IMR-90 (cell line): ENCODE measurements at regions not wholly inside any gene's neighbourhood (a gene's known extent, or its start where the extent isn't known, plus 50 kb on each side); places are given as distances from the start of the nearest gene placed in this dataset.

Source experiments
- ATAC-seq: fragments of 200-7000 bp; cut with Tn5 transposase; 2 replicates; pipeline ENCODE4 v1.9.1; 2020; ENCODE audit warnings: low read depth, mild to moderate bottlenecking, moderate library complexity
- BruUV-seq: library from RNA; stranded (reverse); fragments of 400-500 nt; replicated peaks from 2 replicates; lab custom pipeline; 2021; lab: Mats Ljungman, UMichigan
- CTCF ChIA-PET: fragments of 300-600 bp; formaldehyde crosslinking; extraction: SDS; loops from one replicate; lab custom pipeline; 2021; ENCODE audit warnings: antibody characterized with exemption; lab: Yijun Ruan, JAX
- POLR2A ChIA-PET: fragments of 300-600 bp; sonication (Branson Sonifier 250); formaldehyde crosslinking; loops from one replicate; lab custom pipeline; 2022; ENCODE audit warnings: antibody characterized with exemption; ENCODE audit not compliant: unreplicated experiment; lab: Charles Lee
- DNase-seq: peaks from one replicate; pipeline ENCODE4 v3.0.0; 2013
- H2AFZ ChIP-seq: replicated peaks from 2 replicates; pipeline ENCODE3; 2013; ENCODE audit warnings: low read length, mild to moderate bottlenecking; ENCODE audit not compliant: poor library complexity
- H2AK5ac ChIP-seq: 2 replicates; pipeline ENCODE4 v1.6.1; 2013; ENCODE audit warnings: low read depth, low read length, inconsistent platforms
- H2AK9ac ChIP-seq: replicated peaks from 2 replicates; pipeline ENCODE3; 2013; ENCODE audit warnings: mild to moderate bottlenecking, low read depth, low read length, moderate library complexity; ENCODE audit not compliant: poor library complexity
- H2BK120ac ChIP-seq: 2 replicates; pipeline ENCODE4 v1.6.1; 2013; ENCODE audit warnings: low read depth, low read length, inconsistent platforms
- H2BK15ac ChIP-seq: 3 replicates; pipeline ENCODE4 v1.6.1; 2013; ENCODE audit warnings: low read depth, low read length, inconsistent platforms
- H2BK20ac ChIP-seq: 2 replicates; pipeline ENCODE4 v1.6.1; 2013; ENCODE audit warnings: low read depth, mild to moderate bottlenecking, inconsistent platforms, low read length, moderate library complexity
- H2BK5ac ChIP-seq: 2 replicates; pipeline ENCODE4 v1.6.1; 2013; ENCODE audit warnings: mild to moderate bottlenecking, low read depth, low read length, inconsistent platforms; ENCODE audit not compliant: poor library complexity, severe bottlenecking
- H3K14ac ChIP-seq: replicated peaks from 2 replicates; pipeline ENCODE4 v1.6.1; 2013; ENCODE audit warnings: low read depth, low read length, inconsistent platforms
- H3K18ac ChIP-seq: 2 replicates; pipeline ENCODE4 v1.6.1; 2013; ENCODE audit warnings: low read depth, low read length, control low read depth
- H3K23ac ChIP-seq: 2 replicates; pipeline ENCODE4 v1.6.1; 2013; ENCODE audit warnings: low read depth, low read length, inconsistent platforms
- H3K27ac ChIP-seq: 2 replicates; pipeline ENCODE4 v1.5.1; 2013; ENCODE audit warnings: mild to moderate bottlenecking, control low read depth, low read length; ENCODE audit not compliant: insufficient read depth
- H3K27me3 ChIP-seq: 2 replicates; pipeline ENCODE4 v1.6.1; 2013; ENCODE audit warnings: low read length; ENCODE audit not compliant: control insufficient read depth, insufficient read depth
- H3K36me3 ChIP-seq: 2 replicates; pipeline ENCODE4 v1.6.1; 2013; ENCODE audit warnings: low read length, mixed read lengths; ENCODE audit not compliant: control insufficient read depth, insufficient read depth
- H3K4ac ChIP-seq: 2 replicates; pipeline ENCODE4 v1.6.1; 2013; ENCODE audit warnings: low read depth, low read length, inconsistent platforms
- H3K4me1 ChIP-seq: 2 replicates; pipeline ENCODE4 v1.6.1; 2013; ENCODE audit warnings: low read length, mixed read lengths; ENCODE audit not compliant: control insufficient read depth, insufficient read depth
- H3K4me2 ChIP-seq: 2 replicates; pipeline ENCODE4 v1.6.1; 2013; ENCODE audit warnings: low read depth, mild to moderate bottlenecking, control low read depth, low read length, moderate library complexity
- H3K4me3 ChIP-seq: 2 replicates; pipeline ENCODE4 v1.5.1; 2013; ENCODE audit warnings: low read depth, mild to moderate bottlenecking, control low read depth, low read length, moderate library complexity; ENCODE audit not compliant: insufficient read depth
- H3K56ac ChIP-seq: 2 replicates; pipeline ENCODE4 v1.6.1; 2013; ENCODE audit warnings: low read length, inconsistent platforms; ENCODE audit not compliant: insufficient read depth; ENCODE audit errors: extremely low read depth
- H3K79me1 ChIP-seq, 2 experiments: 2 replicates each; pipeline ENCODE4 v1.6.1; 2013; ENCODE audit warnings: low read length in 2 of 2, inconsistent platforms in 1 of 2, low read depth in 1 of 2
- H3K9ac ChIP-seq: 2 replicates; pipeline ENCODE4 v1.6.1; 2013; ENCODE audit warnings: low read depth, low read length, control low read depth
- H3K9me1 ChIP-seq: 2 replicates; pipeline ENCODE4 v1.6.1; 2013; ENCODE audit warnings: low read length, inconsistent platforms; ENCODE audit not compliant: insufficient read depth
- H3K9me3 ChIP-seq: 2 replicates; pipeline ENCODE4 v1.6.1; 2013; ENCODE audit warnings: low read length; ENCODE audit not compliant: control insufficient read depth, insufficient read depth
- H4K20me1 ChIP-seq: 2 replicates; pipeline ENCODE4 v1.6.1; 2013; ENCODE audit warnings: low read length, inconsistent platforms; ENCODE audit not compliant: insufficient read depth
- H4K5ac ChIP-seq: 2 replicates; pipeline ENCODE4 v1.6.1; 2013; ENCODE audit warnings: mild to moderate bottlenecking, low read depth, low read length, control low read depth
- H4K8ac ChIP-seq, 2 experiments: 2 replicates each; pipeline ENCODE4 v1.6.1; 2013; ENCODE audit warnings: low read depth in 2 of 2, low read length in 2 of 2, control low read depth in 1 of 2, inconsistent platforms in 1 of 2
- H4K91ac ChIP-seq: 2 replicates; pipeline ENCODE4 v1.6.1; 2013; ENCODE audit warnings: low read depth, low read length, inconsistent platforms; ENCODE audit not compliant: insufficient read depth
- BHLHE40 ChIP-seq: fragments of 150-350 bp; IDR thresholded peaks from 2 replicates; pipeline ENCODE4 v1.6.1; 2016; ENCODE audit warnings: mild to moderate bottlenecking, low read depth, low read length
- CHD1 ChIP-seq: IDR thresholded peaks from 2 replicates; pipeline ENCODE4 v1.6.1; 2012; ENCODE audit warnings: low read depth, low read length, improper control_type of control experiment
- MAFK ChIP-seq: IDR thresholded peaks from 2 replicates; pipeline ENCODE4 v1.6.1; 2012; ENCODE audit warnings: low read depth, low read length, improper control_type of control experiment
- MAZ ChIP-seq: IDR thresholded peaks from 2 replicates; pipeline ENCODE4 v1.6.1; 2012; ENCODE audit warnings: low read depth, mild to moderate bottlenecking, low read length, improper control_type of control experiment, moderate library complexity, borderline replicate concordance
- POLR2A ChIP-seq: IDR thresholded peaks from 2 replicates; pipeline ENCODE4 v1.6.1; 2012; ENCODE audit warnings: mild to moderate bottlenecking, low read depth, low read length
- RFX5 ChIP-seq: IDR thresholded peaks from 2 replicates; pipeline ENCODE4 v1.8.0; 2012; ENCODE audit warnings: low read depth, mild to moderate bottlenecking, low read length, moderate library complexity
- WGBS, 2 experiments: methylation state at CpG; one replicate each; pipeline versions ENCODE4 v1.1.5 to v1.1.7; 2013; ENCODE audit warnings: missing lambda C conversion rate in 2 of 2; ENCODE audit not compliant: insufficient read length in 1 of 2; ENCODE audit errors: extremely low coverage in 2 of 2; 5-methylcytosine and 5-hydroxymethylcytosine counted together
- dilution Hi-C: fragments of 300-500 bp; cut with HindIII; formaldehyde crosslinking; loops from one replicate; pipeline ENCODE4 v1.14.3; 2018; ENCODE audit warnings: low sequenced_read_pairs; ENCODE audit not compliant: unreplicated experiment
- in situ Hi-C: fragments of 300-500 bp; cut with MboI; formaldehyde crosslinking; loops from 3 replicates; pipeline ENCODE4 v1.14.3; 2019; ENCODE audit warnings: low sequenced_read_pairs, inconsistent platforms, mixed read lengths
- intact Hi-C: fragments of 100-400 bp; cut with micrococcal nuclease; formaldehyde crosslinking; loops from 2 replicates; pipeline ENCODE4 v1.10.0; 2022

DNA sequence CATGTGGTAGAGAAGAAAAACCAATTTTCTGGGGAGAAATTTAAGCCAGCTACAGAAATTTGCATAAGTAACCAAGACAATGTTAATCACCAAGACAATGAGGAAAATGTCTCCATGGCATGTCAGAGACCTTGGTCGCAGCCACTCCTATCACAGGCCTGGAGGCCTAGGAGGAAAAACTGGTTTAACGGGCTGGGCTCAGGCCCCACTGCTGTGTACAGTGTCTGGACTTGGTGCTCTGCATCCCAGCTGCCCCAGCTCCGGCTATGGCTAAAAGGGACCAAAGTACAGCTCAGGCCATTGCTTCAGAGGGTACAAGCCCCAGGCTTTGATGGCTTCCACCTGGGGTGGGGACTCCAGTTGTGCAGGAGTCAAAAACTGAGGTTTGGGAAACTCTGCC lies 1075.1 kb upstream of the CDH18 start:
- CTCF ChIA-PET, result no interaction called here

More for the DNA sequence above, 1075.1 kb upstream of the CDH18 start:
- Histone ChIP-seq H3K9me3 (peaks cover 10% of the 10 kb centered on the region; the same call in 1 of the 2 replicates), H2BK20ac (no peak overlapping the region), H4K91ac (no peak overlapping the region), H3K4ac (no peak overlapping the region), H2AK9ac (no peak overlapping the region), H3K9me1 (no peaks in the 10 kb centered on the region), H3K4me1 (no peaks in the 10 kb centered on the region), H3K18ac (no peak overlapping the region), H3K27me3 (no peaks in the 10 kb centered on the region), H4K5ac (no peak overlapping the region), H3K4me3 (no peak overlapping the region), H2AK5ac (no peak overlapping the region), H2BK5ac (no peak overlapping the region), H2AFZ (no peak overlapping the region), H3K23ac (no peak overlapping the region), H3K4me2 (no peak overlapping the region), H3K36me3 (no peaks in the 10 kb centered on the region), H2BK15ac (no peak overlapping the region), H3K79me1 (no peaks in the 10 kb centered on the region), H3K14ac (no peak overlapping the region), H3K9ac (no peak overlapping the region), H4K20me1 (no peaks in the 10 kb centered on the region), H4K8ac (no peak overlapping the region), H2BK120ac (no peak overlapping the region), H3K56ac (no peak overlapping the region), H3K27ac (no peak overlapping the region)
- DNase-seq (no peak), ATAC-seq (no peak)
- no TSS peak for BruUV-seq
- dilution Hi-C loops, result no loop called here
- whole genome bisulfite sequencing, 2 experiments, result 40% methylated on average over 1 of the region's 3 CpGs; no CpG with 5 or more reads in 1 of the 2 experiments
- TF ChIP-seq POLR2A (no peak), BHLHE40 (no peak), CHD1 (no peak), RFX5 (no peak), MAFK (no peak), MAZ (no peak)
- intact Hi-C loops, result no loop called here
- in situ Hi-C loops, result no loop called here
- POLR2A ChIA-PET, result no interaction called here
